Transverse colon (tissue), 4 donors: ENCODE measurements at regions not wholly inside any gene's neighbourhood (a gene's known extent, or its start where the extent isn't known, plus 50 kb on each side); places are given as distances from the start of the nearest gene placed in this dataset.

ENCODE experiments used
- DNase-seq: peaks from one replicate; pipeline ENCODE4 v3.0.0-alpha.2; 2019
- H3K27ac ChIP-seq, 4 donors: fragments of 200-600 bp; sonication (generic); 2 replicates each; pipeline ENCODE4 v1.5.1; 2016 to 2018; ENCODE audit warnings: inconsistent platforms in 4 of 4
- H3K27me3 ChIP-seq: fragments of 200-600 bp; sonication (generic); 2 replicates; pipeline ENCODE4 v1.5.1; 2017; ENCODE audit warnings: inconsistent platforms
- H3K36me3 ChIP-seq, 4 donors: fragments of 200-600 bp; sonication (generic); 2 replicates each; pipeline ENCODE4 v1.5.1; 2017 to 2019; ENCODE audit warnings: inconsistent platforms in 4 of 4
- H3K4me1 ChIP-seq, 4 donors: fragments of 200-600 bp; sonication (generic); 2 replicates each; pipeline ENCODE4 v1.5.1; 2017 to 2020; ENCODE audit warnings: inconsistent platforms in 4 of 4
- H3K4me3 ChIP-seq, 4 donors: fragments of 200-600 bp; sonication (generic); 1 replicate in 1 of 4; 2 replicates in 3 of 4; pipeline versions ENCODE4 v1.5.1 to v1.6.1; 2017 to 2019; ENCODE audit warnings: inconsistent platforms in 4 of 4
- H3K9me3 ChIP-seq, 2 donors: fragments of 200-600 bp; sonication (generic); 2 replicates each; pipeline ENCODE4 v1.5.1; 2017 to 2019; ENCODE audit warnings: inconsistent platforms in 2 of 2
- EP300 ChIP-seq: sonication (generic); formaldehyde crosslinking; IDR thresholded peaks from one replicate; pipeline ENCODE4 v1.6.1; 2017; ENCODE audit warnings: antibody characterized with exemption, low read depth
- POLR2A ChIP-seq: fragments of 450-650 bp; IDR thresholded peaks from one replicate; pipeline ENCODE4 v1.6.1; 2016; ENCODE audit warnings: antibody characterized with exemption, mild to moderate bottlenecking, moderate library complexity
- POLR2AphosphoS5 ChIP-seq, 3 donors: sonication (generic); formaldehyde crosslinking; IDR thresholded peaks; one replicate each; pipeline ENCODE4 v1.6.1; 2016; ENCODE audit warnings: antibody characterized with exemption in 3 of 3
- WGBS, 2 donors: methylation state at CpG; one replicate each; pipeline ENCODE4 v1.1.5; 2018; ENCODE audit warnings: low coverage in 1 of 2; 5-methylcytosine and 5-hydroxymethylcytosine counted together
- in situ Hi-C, 4 donors: fragments of 200-750 bp; cut with MboI; loops; one replicate each; pipeline versions ENCODE4 v1.15.0 to v1.15.1; 2017; ENCODE audit warnings: low sequenced_read_pairs in 3 of 4, low pct_ligation_motif_present in 1 of 4, low pct_unique_long_range_greater_than_20kb in 1 of 4
- intact Hi-C: fragments of 100-400 bp; cut with DNase I; formaldehyde crosslinking; loops from one replicate; pipeline ENCODE4 v1.15.1; 2023; ENCODE audit warnings: low total_unique reads
- TF ChIP-seq, protein P1 (sequence below), 5 experiments: fragments of 200-600 bp in 3 of 5; fragments of 450-650 bp in 2 of 5; sonication (generic) in 3 of 5; IDR thresholded peaks; 1 replicate in 2 of 5; 2 replicates in 3 of 5; pipeline ENCODE4 v1.5.1; 2016 to 2017; ENCODE audit warnings: antibody characterized with exemption in 5 of 5, inconsistent platforms in 3 of 5, mild to moderate bottlenecking in 2 of 5, moderate library complexity in 1 of 5

DNA sequence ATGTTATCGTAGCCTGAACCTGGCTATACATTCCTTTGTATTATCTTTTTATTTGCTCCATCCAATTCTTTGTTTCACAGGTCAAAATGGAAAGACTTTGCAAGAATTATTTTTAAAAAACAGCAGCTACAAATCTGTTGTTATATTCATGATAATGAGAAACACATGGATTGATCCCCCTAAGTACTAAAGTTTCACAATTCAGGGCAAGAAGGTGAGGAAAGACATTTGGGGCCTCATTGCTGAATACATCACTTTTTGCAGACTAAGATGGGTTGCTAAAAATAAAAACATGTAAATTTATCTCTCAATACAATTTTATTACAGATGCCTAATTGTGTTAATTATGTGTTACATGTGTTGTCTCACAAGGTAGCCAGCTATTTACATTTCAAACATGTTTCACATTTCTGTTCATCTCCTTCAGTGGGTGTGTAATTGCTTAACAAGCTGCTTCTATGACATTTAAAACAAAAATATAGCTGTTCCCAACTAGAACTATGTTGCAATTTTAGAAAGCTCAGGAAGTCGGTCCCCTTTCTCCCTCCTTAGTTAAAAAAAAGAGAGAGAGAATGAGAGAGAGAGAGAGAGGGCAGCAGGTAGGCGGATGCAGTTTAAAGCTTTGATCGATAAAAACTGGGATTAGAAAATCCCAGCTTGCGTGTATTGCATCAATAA is 606.3 kb upstream of the FZD8 start:
- Histone ChIP-seq H3K27ac (no peak overlapping the region), H3K27me3 (no peaks in the 10 kb centered on the region), H3K4me3 (no peak overlapping the region), H3K36me3 (no peaks in the 10 kb centered on the region), H3K4me1 (no peaks in the 10 kb centered on the region), H3K9me3 (no peaks in the 10 kb centered on the region)
- in situ Hi-C loops (no loop called here), intact Hi-C loops (no loop called here)
- TF ChIP-seq EP300 (no peak), POLR2AphosphoS5 (IDR thresholded peaks at IDR 0.05) (no peak), POLR2A (no peak)
- TF ChIP-seq, protein P1, sequence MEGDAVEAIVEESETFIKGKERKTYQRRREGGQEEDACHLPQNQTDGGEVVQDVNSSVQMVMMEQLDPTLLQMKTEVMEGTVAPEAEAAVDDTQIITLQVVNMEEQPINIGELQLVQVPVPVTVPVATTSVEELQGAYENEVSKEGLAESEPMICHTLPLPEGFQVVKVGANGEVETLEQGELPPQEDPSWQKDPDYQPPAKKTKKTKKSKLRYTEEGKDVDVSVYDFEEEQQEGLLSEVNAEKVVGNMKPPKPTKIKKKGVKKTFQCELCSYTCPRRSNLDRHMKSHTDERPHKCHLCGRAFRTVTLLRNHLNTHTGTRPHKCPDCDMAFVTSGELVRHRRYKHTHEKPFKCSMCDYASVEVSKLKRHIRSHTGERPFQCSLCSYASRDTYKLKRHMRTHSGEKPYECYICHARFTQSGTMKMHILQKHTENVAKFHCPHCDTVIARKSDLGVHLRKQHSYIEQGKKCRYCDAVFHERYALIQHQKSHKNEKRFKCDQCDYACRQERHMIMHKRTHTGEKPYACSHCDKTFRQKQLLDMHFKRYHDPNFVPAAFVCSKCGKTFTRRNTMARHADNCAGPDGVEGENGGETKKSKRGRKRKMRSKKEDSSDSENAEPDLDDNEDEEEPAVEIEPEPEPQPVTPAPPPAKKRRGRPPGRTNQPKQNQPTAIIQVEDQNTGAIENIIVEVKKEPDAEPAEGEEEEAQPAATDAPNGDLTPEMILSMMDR (IDR thresholded peaks at IDR 0.05): no peak
- WGBS, 2 donors: 75 to 82% methylated on average over 4 to 5 of the region's 5 CpGs
- DNase-seq: no peak

DNA sequence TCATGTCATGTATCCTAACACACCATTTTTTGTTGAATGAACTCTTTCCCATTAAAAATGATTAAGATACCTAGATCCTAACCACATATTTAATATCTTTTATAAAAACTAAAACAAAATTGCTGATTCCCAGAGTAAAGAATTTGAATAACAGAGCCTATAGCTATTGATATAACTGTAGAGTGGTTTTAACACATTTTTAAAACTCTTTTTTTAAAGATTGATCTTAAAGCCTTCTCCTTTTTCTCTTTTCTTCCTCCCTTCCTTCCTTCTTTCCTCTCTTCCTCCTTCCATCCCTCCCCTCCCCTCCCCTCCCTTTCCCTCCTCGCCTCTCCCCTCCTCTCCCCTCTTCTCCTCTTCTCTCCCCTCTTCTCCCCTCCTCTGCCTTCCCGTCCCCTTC is 605.4 kb upstream of the FZD8 start:
- 66 to 100% methylated on average over 1 to 2 of the region's 2 CpGs for WGBS, 2 donors
- TF ChIP-seq, protein P1 (IDR thresholded peaks at IDR 0.05): no peak
- no peak for TF ChIP-seq POLR2A
- Histone ChIP-seq H3K4me3 (no peak overlapping the region), H3K9me3 (no peaks in the 10 kb centered on the region), H3K27ac (no peak overlapping the region), H3K4me1 (no peaks in the 10 kb centered on the region), H3K36me3 (no peaks in the 10 kb centered on the region), H3K27me3 (no peaks in the 10 kb centered on the region)
- intact Hi-C loops (no loop called here), in situ Hi-C loops (no loop called here)
- no peak for DNase-seq

DNA sequence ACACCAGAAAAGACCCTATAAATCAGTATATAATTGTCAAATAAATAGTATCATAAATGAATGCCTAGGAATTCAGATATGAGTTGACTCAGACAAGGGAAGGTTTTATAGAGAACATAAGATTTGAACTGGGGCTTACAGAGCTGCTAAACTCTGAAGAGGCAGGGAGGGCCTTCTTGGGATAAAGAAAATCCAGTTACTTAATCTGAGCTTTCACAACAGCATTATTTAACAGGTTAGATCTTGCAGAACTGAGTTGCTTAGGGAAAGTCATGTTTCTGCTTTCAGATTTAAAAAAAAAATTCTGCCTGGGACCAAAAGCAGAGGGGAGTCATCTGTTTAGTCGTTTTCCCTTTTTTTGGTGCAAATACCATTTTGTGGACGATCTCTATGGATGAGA is 594.8 kb upstream of the FZD8 start:
- Histone ChIP-seq H3K4me1 (no peaks in the 10 kb centered on the region), H3K9me3 (peaks cover 7% of the 10 kb centered on the region in 2 donors), H3K27ac (no peak overlapping the region), H3K27me3 (no peaks in the 10 kb centered on the region), H3K4me3 (no peak overlapping the region), H3K36me3 (no peaks in the 10 kb centered on the region)
- intact Hi-C loops: no loop called here
- no peak for TF ChIP-seq EP300
- no peak for TF ChIP-seq POLR2AphosphoS5 (IDR thresholded peaks at IDR 0.05)
- TF ChIP-seq, protein P1 (IDR thresholded peaks at IDR 0.05): no peak
- no peak for TF ChIP-seq POLR2A
- WGBS, 2 donors: 60 to 67% methylated on average over 2 of the region's 2 CpGs
- in situ Hi-C loops: no loop called here
- DNase-seq: no peak

DNA sequence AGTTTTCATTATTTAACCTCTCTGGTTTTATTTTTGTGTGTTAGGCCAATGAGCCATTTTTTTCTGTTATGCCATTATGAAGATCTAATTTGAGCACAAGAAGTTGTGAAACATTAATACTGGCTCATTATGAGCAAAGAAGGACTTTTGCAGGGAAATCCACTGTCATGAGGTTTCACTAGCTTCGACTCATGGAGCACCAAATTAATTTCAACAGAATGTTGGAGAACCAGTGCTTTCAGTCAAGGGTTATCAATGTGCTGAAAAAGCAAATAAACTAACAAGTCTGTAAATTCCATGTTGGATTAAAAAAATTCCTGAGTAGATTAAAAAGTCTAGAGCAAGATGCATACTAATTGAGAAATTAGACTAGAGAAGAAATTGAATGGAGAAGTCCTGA is 594.2 kb upstream of the FZD8 start:
- TF ChIP-seq, protein P1 (IDR thresholded peaks at IDR 0.05): no peak
- no peak for TF ChIP-seq POLR2A
- TF ChIP-seq POLR2AphosphoS5 (IDR thresholded peaks at IDR 0.05): no peak
- no peak for TF ChIP-seq EP300
- DNase-seq: no peak
- intact Hi-C loops: no loop called here
- Histone ChIP-seq H3K36me3 (no peaks in the 10 kb centered on the region), H3K4me1 (no peaks in the 10 kb centered on the region), H3K9me3 (peaks cover 7% of the 10 kb centered on the region in 2 donors), H3K27me3 (no peaks in the 10 kb centered on the region), H3K27ac (no peak overlapping the region), H3K4me3 (no peak overlapping the region)
- in situ Hi-C loops: no loop called here
- WGBS, 2 donors: 38 to 43% methylated on average over 1 of the region's 1 CpG
